ENCODE measurements at regions not wholly inside any gene's neighbourhood (a gene's known extent, or its start where the extent isn't known, plus 50 kb on each side); places are given as distances from the start of the nearest gene placed in this dataset.

DNA sequence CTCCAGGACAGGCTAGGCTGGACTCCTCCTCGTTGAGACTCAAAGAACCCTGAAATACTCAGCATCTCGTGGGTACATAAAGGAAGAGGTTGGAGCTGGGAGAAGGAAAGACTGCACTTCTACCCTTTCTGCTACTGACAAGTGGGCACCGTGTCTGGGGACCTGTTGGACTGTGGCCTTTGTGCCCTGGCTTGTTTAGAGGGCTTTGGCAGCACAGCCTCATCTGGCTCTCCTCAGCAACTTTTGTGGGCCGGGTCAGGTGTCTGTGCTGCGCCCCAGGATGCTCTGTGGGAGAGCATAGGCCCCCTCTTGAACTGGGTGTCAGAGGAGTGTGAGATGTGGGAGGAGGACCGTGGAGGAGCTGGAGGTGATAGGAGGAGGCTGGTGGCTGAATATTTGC lies 142.4 kb downstream of the FCRL5 start:
- ATAC-seq: no peak
- H3K4me1 ChIP-seq (ENCODE audit: insufficient read depth): no peaks in the 10 kb centered on the region; the same call in 1 of the 2 replicates
- no peaks in the 10 kb centered on the region; the same call in 2 of the 3 replicates for H3K9me3 Mint-ChIP-seq

More for the DNA sequence above, 142.4 kb downstream of the FCRL5 start:
- Histone ChIP-seq H3K36me3 (ENCODE audit: insufficient read depth) (no peaks in the 10 kb centered on the region), H3K27ac (ENCODE audit: low read depth) (no peak overlapping the region), H4K20me1 (replicated peaks; ENCODE audit: insufficient read depth) (no peaks in the 10 kb centered on the region), H3K27me3 (ENCODE audit: insufficient read depth) (no peaks in the 10 kb centered on the region), H3K9me2 (ENCODE audit: insufficient read depth) (0 out of 2 replicates have a peak, but pooled peaks cover 3% of the 10 kb centered on the region), H2AFZ (no peak overlapping the region), H3K4me2 (no peak overlapping the region), H3K79me2 (replicated peaks; ENCODE audit: insufficient read depth) (no peaks in the 10 kb centered on the region), H3F3A (replicated peaks; ENCODE audit: low read depth) (no peaks in the 10 kb centered on the region), H3K4me3 (no peak overlapping the region)
- H3K4me3 Mint-ChIP-seq: no peak overlapping the region
- no peaks in the 10 kb centered on the region for H3K36me3 Mint-ChIP-seq (ENCODE audit: low read depth)
- H3K4me1 Mint-ChIP-seq: peaks cover 5% of the 10 kb centered on the region
- no peak for DNase-seq (ENCODE audit: low spot score)
- no peak overlapping the region for H3K27ac Mint-ChIP-seq
- peaks cover 4% of the 10 kb centered on the region for H3K27me3 Mint-ChIP-seq (ENCODE audit: insufficient read depth, low read depth, poor library complexity)
- TF ChIP-seq ZNF114 (CRISPR knock-in tag; IDR thresholded peaks at IDR 0.05): no peak
- TF ChIP-seq ZNF462 (CRISPR knock-in tag; IDR thresholded peaks at IDR 0.05): no peak
- TF ChIP-seq CREB1 (CRISPR knock-in tag; IDR thresholded peaks at IDR 0.05; ENCODE audit: low read depth): no peak
- no peak for TF ChIP-seq ZNF331 (CRISPR knock-in tag; IDR thresholded peaks at IDR 0.05; ENCODE audit: low read depth)
